H1 (cell line): ENCODE measurements at regions not wholly inside any gene's neighbourhood (a gene's known extent, or its start where the extent isn't known, plus 50 kb on each side); places are given as distances from the start of the nearest gene placed in this dataset.

Source experiments
- CTCF ChIA-PET: fragments of 300-600 bp; sonication (Branson Sonifier 250); formaldehyde crosslinking; loops from one replicate; lab custom pipeline; 2021; ENCODE audit not compliant: partially characterized antibody; lab: Charles Lee
- POLR2A ChIA-PET: fragments of 300-600 bp; sonication (Branson Sonifier 250); formaldehyde crosslinking; loops from one replicate; lab custom pipeline; 2021; ENCODE audit warnings: inconsistent platforms; ENCODE audit not compliant: partially characterized antibody; lab: Charles Lee
- DNase-seq, 2 experiments: peaks; one replicate each; pipeline versions ENCODE4 v3.0.0 to v3.0.0-alpha.2; 2010 to 2022; ENCODE audit warnings: low spot score in 2 of 2, low read depth in 1 of 2, mixed read lengths in 1 of 2
- FAIRE-seq: peaks from 2 replicates; lab custom pipeline; 2011; peaks lifted over from hg19 to GRCh38; lab: Jason Lieb, UNC
- H2AFZ ChIP-seq: 2 replicates; pipeline ENCODE4 v1.8.1; 2012; ENCODE audit warnings: low read length, inconsistent platforms
- H2AK5ac ChIP-seq: 2 replicates; pipeline ENCODE4 v1.6.1; 2013; ENCODE audit warnings: low read depth, low read length
- H2BK120ac ChIP-seq: replicated peaks from 2 replicates; pipeline ENCODE3; 2013; ENCODE audit warnings: low read depth, low read length, inconsistent platforms
- H2BK12ac ChIP-seq: 2 replicates; pipeline ENCODE4 v1.6.1; 2013; ENCODE audit warnings: low read depth, low read length
- H2BK15ac ChIP-seq: 2 replicates; pipeline ENCODE4 v1.6.1; 2013; ENCODE audit warnings: low read length
- H2BK20ac ChIP-seq: 2 replicates; pipeline ENCODE4 v1.6.1; 2013; ENCODE audit warnings: low read length
- H2BK5ac ChIP-seq: 2 replicates; pipeline ENCODE4 v1.6.1; 2013; ENCODE audit warnings: low read depth, low read length
- H3K14ac ChIP-seq: 2 replicates; pipeline ENCODE4 v1.6.1; 2013; ENCODE audit warnings: inconsistent platforms; ENCODE audit not compliant: insufficient read length
- H3K18ac ChIP-seq: 2 replicates; pipeline ENCODE4 v1.6.1; 2013; ENCODE audit warnings: low read length; ENCODE audit errors: extremely low read depth
- H3K23ac ChIP-seq: 2 replicates; pipeline ENCODE4 v1.6.1; 2013; ENCODE audit warnings: inconsistent platforms; ENCODE audit not compliant: insufficient read length
- H3K23me2 ChIP-seq: 2 replicates; pipeline ENCODE4 v1.6.1; 2013; ENCODE audit warnings: low read depth, low read length
- H3K27ac ChIP-seq: 2 replicates; pipeline ENCODE4 v1.6.1; 2011; ENCODE audit warnings: low read depth, low read length, inconsistent platforms
- H3K27me3 ChIP-seq, 4 experiments: replicated peaks in 1 of 4; 1 replicate in 1 of 4; 2 replicates in 3 of 4; pipeline versions ENCODE4 v1.6.1 to v1.8.1; 2011 to 2013; ENCODE audit warnings: low read length in 3 of 4, mild to moderate bottlenecking in 3 of 4, inconsistent platforms in 2 of 4, mixed read lengths in 2 of 4, moderate library complexity in 1 of 4; ENCODE audit not compliant: control insufficient read depth in 3 of 4, insufficient read depth in 3 of 4; ENCODE audit errors: extremely low read depth in 1 of 4
- H3K36me3 ChIP-seq, 4 experiments: 2 replicates each; pipeline versions ENCODE4 v1.6.1 to v1.8.1; 2011 to 2013; ENCODE audit warnings: mild to moderate bottlenecking in 4 of 4, low read length in 3 of 4, moderate library complexity in 2 of 4, control low read depth in 1 of 4, inconsistent platforms in 1 of 4; ENCODE audit not compliant: insufficient read depth in 4 of 4, control insufficient read depth in 2 of 4
- H3K4ac ChIP-seq: replicated peaks from 2 replicates; pipeline ENCODE3; 2013; ENCODE audit warnings: low read length, low read depth, mixed read lengths, inconsistent platforms; ENCODE audit not compliant: insufficient read length
- H3K4me1 ChIP-seq, 4 experiments: replicated peaks in 1 of 4; 1 replicate in 1 of 4; 2 replicates in 3 of 4; pipeline versions ENCODE4 v1.6.1 to v1.8.1; 2011 to 2013; ENCODE audit warnings: low read length in 3 of 4, inconsistent platforms in 2 of 4, mixed read lengths in 1 of 4; ENCODE audit not compliant: insufficient read depth in 4 of 4, control insufficient read depth in 3 of 4
- H3K4me2 ChIP-seq, 2 experiments: 2 replicates each; pipeline versions ENCODE4 v1.6.1 to v1.8.1; 2011 to 2013; ENCODE audit warnings: low read depth in 2 of 2, low read length in 2 of 2, control low read depth in 1 of 2, inconsistent platforms in 1 of 2, mild to moderate bottlenecking in 1 of 2; ENCODE audit not compliant: insufficient read depth in 1 of 2
- H3K4me3 ChIP-seq, 4 experiments: fragments of 200-600, 300-600 bp in 1 of 4; sonication (generic), shearing (Covaris generic), sonication (Bioruptor Twin) in 1 of 4; 2 replicates each; pipeline versions ENCODE4 v1.5.1 to v1.8.1; 2011 to 2016; ENCODE audit warnings: low read length in 4 of 4, low read depth in 3 of 4, control low read depth in 2 of 4, inconsistent platforms in 2 of 4, mild to moderate bottlenecking in 2 of 4, mixed read lengths in 1 of 4, moderate library complexity in 1 of 4; ENCODE audit not compliant: insufficient read depth in 2 of 4; ENCODE audit errors: extremely low read depth in 1 of 4
- H3K56ac ChIP-seq: replicated peaks from 2 replicates; pipeline ENCODE3; 2013; ENCODE audit warnings: low read depth, mild to moderate bottlenecking, mixed read lengths, low read length, inconsistent platforms; ENCODE audit not compliant: insufficient read length
- H3K79me1 ChIP-seq: 2 replicates; pipeline ENCODE4 v1.6.1; 2013; ENCODE audit warnings: low read depth, low read length, control low read depth
- H3K79me2 ChIP-seq, 2 experiments: 2 replicates each; pipeline versions ENCODE4 v1.6.1 to v1.8.1; 2012 to 2013; ENCODE audit warnings: low read length in 2 of 2, mild to moderate bottlenecking in 2 of 2, inconsistent platforms in 1 of 2; ENCODE audit not compliant: insufficient read depth in 2 of 2, control insufficient read depth in 1 of 2
- H3K9ac ChIP-seq, 4 experiments: replicated peaks in 1 of 4; 1 replicate in 1 of 4; 2 replicates in 3 of 4; pipeline versions ENCODE4 v1.6.1 to v1.8.1; 2011 to 2013; ENCODE audit warnings: low read depth in 3 of 4, low read length in 3 of 4, control low read depth in 2 of 4, mild to moderate bottlenecking in 2 of 4, moderate library complexity in 2 of 4, inconsistent platforms in 1 of 4; ENCODE audit errors: extremely low read depth in 1 of 4
- H3K9me3 ChIP-seq, 2 experiments: 2 replicates each; pipeline versions ENCODE4 v1.6.1 to v1.8.1; 2012 to 2013; ENCODE audit warnings: mild to moderate bottlenecking in 2 of 2, moderate library complexity in 2 of 2, control low read depth in 1 of 2, inconsistent platforms in 1 of 2, low read depth in 1 of 2, low read length in 1 of 2, mixed read lengths in 1 of 2; ENCODE audit not compliant: insufficient read depth in 2 of 2
- H4K20me1 ChIP-seq, 2 experiments: replicated peaks in 1 of 2; 2 replicates each; pipeline versions ENCODE3 to v1.8.1; 2011 to 2013; ENCODE audit warnings: inconsistent platforms in 2 of 2, low read length in 2 of 2, mild to moderate bottlenecking in 1 of 2; ENCODE audit not compliant: insufficient read depth in 2 of 2, control insufficient read depth in 1 of 2
- H4K5ac ChIP-seq: 2 replicates; pipeline ENCODE4 v1.6.1; 2013; ENCODE audit warnings: low read length, low read depth, mixed read lengths, inconsistent platforms; ENCODE audit not compliant: insufficient read length
- H4K8ac ChIP-seq: 2 replicates; pipeline ENCODE4 v1.8.0; 2013; ENCODE audit warnings: mild to moderate bottlenecking, moderate library complexity, low read length, inconsistent platforms; ENCODE audit not compliant: insufficient read depth; ENCODE audit errors: extremely low read depth
- H4K91ac ChIP-seq: replicated peaks from 2 replicates; pipeline ENCODE3; 2013; ENCODE audit warnings: low read length, mixed read lengths, inconsistent platforms; ENCODE audit not compliant: insufficient read length
- CBX5 ChIP-seq: fragments of 300-800, 300-1000 bp; sonication (generic); IDR thresholded peaks from 2 replicates; pipeline ENCODE4 v1.7.1; 2016; ENCODE audit warnings: antibody characterized with exemption, low read length, low read depth
- EGR1 ChIP-seq: IDR thresholded peaks from 2 replicates; pipeline ENCODE4 v1.6.1; 2011; ENCODE audit warnings: low read depth, low read length, borderline replicate concordance
- JUND ChIP-seq: IDR thresholded peaks from 2 replicates; pipeline ENCODE4 v1.6.1; 2011; ENCODE audit warnings: mild to moderate bottlenecking, improper control_type of control experiment, low read length
- KDM4A ChIP-seq: IDR thresholded peaks from one replicate; pipeline ENCODE4 v1.7.1; 2012; ENCODE audit warnings: low read depth, mild to moderate bottlenecking, moderate library complexity, low read length, inconsistent platforms; ENCODE audit not compliant: severe bottlenecking
- MAX ChIP-seq: IDR thresholded peaks from 2 replicates; pipeline ENCODE4 v1.6.1; 2012; ENCODE audit warnings: inconsistent platforms
- POLR2A ChIP-seq, 2 experiments: IDR thresholded peaks; 1 replicate in 1 of 2; 2 replicates in 1 of 2; pipeline ENCODE4 v1.6.1; 2011; ENCODE audit warnings: low read depth in 2 of 2, low read length in 2 of 2, mild to moderate bottlenecking in 2 of 2; ENCODE audit errors: control extremely low read depth in 1 of 2
- POLR2AphosphoS5 ChIP-seq: IDR thresholded peaks from 2 replicates; pipeline ENCODE4 v1.6.1; 2011; ENCODE audit warnings: low read depth, low read length
- SIRT6 ChIP-seq: IDR thresholded peaks from one replicate; pipeline ENCODE4 v1.7.1; 2012; ENCODE audit warnings: low read length, inconsistent platforms
- SP1 ChIP-seq: IDR thresholded peaks from 2 replicates; pipeline ENCODE4 v1.6.1; 2011; ENCODE audit warnings: low read depth, low read length
- TAF7 ChIP-seq: optimal IDR thresholded peaks from 2 replicates; pipeline ENCODE3; 2011; ENCODE audit warnings: low read depth, mild to moderate bottlenecking, inconsistent platforms, low read length, moderate library complexity, borderline replicate concordance
- TBP ChIP-seq: IDR thresholded peaks from 2 replicates; pipeline ENCODE4 v1.6.1; 2011; ENCODE audit warnings: low read depth, low read length, improper control_type of control experiment
- WGBS, 2 experiments: shearing (Covaris generic) in 1 of 2; methylation state at CpG; one replicate each; pipeline versions ENCODE4 v1.1.6 to v1.1.7; 2013 to 2015; ENCODE audit warnings: low lambda C conversion rate in 2 of 2, mixed read lengths in 2 of 2, inconsistent platforms in 1 of 2, low coverage in 1 of 2, missing lambda C conversion rate in 1 of 2; ENCODE audit not compliant: insufficient replicate concordance in 2 of 2, insufficient coverage in 1 of 2, insufficient read length in 1 of 2; ENCODE audit errors: extremely low coverage in 1 of 2, missing lambda C conversion rate in 1 of 2; 5-methylcytosine and 5-hydroxymethylcytosine counted together

DNA sequence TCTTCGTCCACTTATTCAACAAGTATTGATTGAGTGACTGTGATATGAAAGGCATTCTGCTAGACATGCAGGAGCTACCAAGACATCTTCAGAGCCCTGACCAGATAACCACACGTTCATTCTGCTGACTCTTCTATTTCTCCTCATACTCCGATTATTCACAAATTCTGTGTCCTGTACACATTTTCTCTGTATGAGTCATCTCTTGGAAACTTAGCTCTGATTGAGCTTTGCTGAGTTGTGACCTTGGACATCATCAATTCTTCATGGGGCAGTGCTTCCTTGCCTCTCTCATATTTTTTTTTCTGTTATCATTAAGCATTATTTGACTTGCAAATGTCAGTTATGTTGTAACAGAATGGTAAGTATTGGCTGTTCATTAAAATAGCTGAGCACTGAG, 351.6 kb upstream of the CNR1 start:
- Histone ChIP-seq H2AFZ (no peak overlapping the region), H3K79me2 (no peaks in the 10 kb centered on the region), H3K9me3 (no peaks in the 10 kb centered on the region; a peak in 1 of 4 replicates), H3K23me2 (no peaks in the 10 kb centered on the region), H2BK15ac (no peak overlapping the region), H3K27me3 (no peaks in the 10 kb centered on the region), H3K4ac (no peak overlapping the region), H3K27ac (no peak overlapping the region), H2BK20ac (no peak overlapping the region), H3K4me2 (no peak overlapping the region), H3K79me1 (no peaks in the 10 kb centered on the region), H3K18ac (no peak overlapping the region), H3K23ac (no peak overlapping the region), H2BK120ac (no peak overlapping the region), H3K4me1 (peaks cover 0 to 4% (median 0%) of the 10 kb centered on the region in 4 experiments; a peak in 1 of 7 replicates), H3K4me3 (no peak overlapping the region), H3K56ac (no peak overlapping the region), H4K91ac (no peak overlapping the region), H2BK12ac (no peak overlapping the region), H4K5ac (no peak overlapping the region), H4K8ac (no peak overlapping the region), H3K36me3 (no peaks in the 10 kb centered on the region), H4K20me1 (no peaks in the 10 kb centered on the region), H3K14ac (no peak overlapping the region), H2AK5ac (no peak overlapping the region), H2BK5ac (no peak overlapping the region), H3K9ac (no peak overlapping the region)
- WGBS, 2 experiments, result 90% methylated on average over 3 of the region's 3 CpGs; no CpG with 5 or more reads in 1 of the 2 experiments
- POLR2A ChIA-PET, result no interaction called here
- CTCF ChIA-PET, result no interaction called here
- no peak for DNase-seq
- FAIRE-seq, result no peak
- TF ChIP-seq MAX (no peak), SIRT6 (no peak), TBP (no peak), POLR2A (IDR thresholded peaks at IDR 0.05; ENCODE audit: control extremely low read depth in 1 of 2, low read depth in 2 of 2, low read length in 2 of 2) (no peak), SP1 (no peak), TAF7 (no peak), CBX5 (no peak), EGR1 (no peak), KDM4A (no peak), JUND (no peak), POLR2AphosphoS5 (no peak)
